WTC11 (cell line): ENCODE measurements at regions not wholly inside any gene's neighbourhood (a gene's known extent, or its start where the extent isn't known, plus 50 kb on each side); places are given as distances from the start of the nearest gene placed in this dataset.
"Not testable (repeated sequence)": the region's sequence is repeated elsewhere in the genome, so short reads cannot be mapped to it uniquely, and the experiment has no call there.

Experiments
- ATAC-seq: fragments of 200-7000 bp; cut with Tn5 transposase; 2 replicates; pipeline ENCODE4 v1.10.0; 2021; ENCODE audit warnings: mild to moderate bottlenecking, moderate library complexity
- CTCF ChIA-PET: fragments of 300-600 bp; sonication (Branson Sonifier 250); formaldehyde crosslinking; loops from one replicate; lab custom pipeline; 2021; ENCODE audit warnings: antibody characterized with exemption; lab: Charles Lee
- POLR2A ChIA-PET: fragments of 350-600 bp; sonication (Branson Sonifier 250); formaldehyde crosslinking; loops from one replicate; lab custom pipeline; 2021; ENCODE audit warnings: antibody characterized with exemption; lab: Charles Lee
- DNase-seq: peaks from one replicate; pipeline ENCODE4 v3.0.0; 2021; ENCODE audit warnings: low spot score
- H3K27ac Mint-ChIP-seq: 2 replicates; pipeline ENCODE4 v1.8.0; 2021; ENCODE audit warnings: mixed read lengths
- H3K27me3 Mint-ChIP-seq: 2 replicates; pipeline ENCODE4 v1.8.0; 2021; ENCODE audit warnings: low read depth, mild to moderate bottlenecking, moderate library complexity, mixed read lengths
- H3K36me3 Mint-ChIP-seq: 2 replicates; pipeline ENCODE4 v1.8.0; 2021; ENCODE audit warnings: mixed read lengths
- H3K4me1 Mint-ChIP-seq: 2 replicates; pipeline ENCODE4 v1.8.0; 2022; ENCODE audit warnings: mixed read lengths
- H3K4me3 Mint-ChIP-seq: 2 replicates; pipeline ENCODE4 v1.8.0; 2021; ENCODE audit warnings: mild to moderate bottlenecking, moderate library complexity, mixed read lengths
- H3K9me3 Mint-ChIP-seq: 2 replicates; pipeline ENCODE4 v1.8.0; 2021; ENCODE audit warnings: mixed read lengths
- CREB1 ChIP-seq: sonication (generic); formaldehyde crosslinking; IDR thresholded peaks from 2 replicates; pipeline ENCODE4 v1.8.0; 2023; ENCODE audit warnings: mild to moderate bottlenecking, missing genetic modification reagents
- EMX1 ChIP-seq: fragments of 250-450 bp; sonication (Bioruptor Pico); IDR thresholded peaks from 2 replicates; pipeline ENCODE4 v1.8.0; 2021; ENCODE audit warnings: mild to moderate bottlenecking
- FOXK1 ChIP-seq: sonication (generic); formaldehyde crosslinking; IDR thresholded peaks from 2 replicates; pipeline ENCODE4 v1.8.0; 2022; ENCODE audit warnings: mild to moderate bottlenecking, moderate library complexity, missing genetic modification reagents
- FOXP1 ChIP-seq: sonication (generic); formaldehyde crosslinking; IDR thresholded peaks from 2 replicates; pipeline ENCODE4 v1.8.0; 2022; ENCODE audit warnings: missing genetic modification reagents, mild to moderate bottlenecking, moderate library complexity, borderline replicate concordance
- HMGA2 ChIP-seq: fragments of 250-450 bp; sonication (Bioruptor Pico); IDR thresholded peaks from 2 replicates; pipeline ENCODE4 v1.4.0; 2021; ENCODE audit warnings: mild to moderate bottlenecking, moderate library complexity
- JUN ChIP-seq: sonication (generic); formaldehyde crosslinking; IDR thresholded peaks from 2 replicates; pipeline ENCODE4 v1.8.0; 2023; ENCODE audit warnings: mild to moderate bottlenecking, missing genetic modification reagents
- NFATC4 ChIP-seq: fragments of 250-450 bp; sonication (Bioruptor Pico); IDR thresholded peaks from 2 replicates; pipeline ENCODE4 v1.9.0; 2021; ENCODE audit warnings: mild to moderate bottlenecking
- OVOL2 ChIP-seq: fragments of 250-450 bp; sonication (Bioruptor Pico); IDR thresholded peaks from 2 replicates; pipeline ENCODE4 v1.9.0; 2021; ENCODE audit warnings: mild to moderate bottlenecking, borderline replicate concordance
- RELA ChIP-seq: sonication (generic); formaldehyde crosslinking; IDR thresholded peaks from 2 replicates; pipeline ENCODE4 v1.8.1; 2022; ENCODE audit warnings: missing genetic modification reagents, mild to moderate bottlenecking, borderline replicate concordance
- SMAD3 ChIP-seq: sonication (generic); formaldehyde crosslinking; IDR thresholded peaks from 2 replicates; pipeline ENCODE4 v1.8.0; 2022; ENCODE audit warnings: missing genetic modification reagents, mild to moderate bottlenecking, borderline replicate concordance
- SMAD4 ChIP-seq: sonication (generic); formaldehyde crosslinking; IDR thresholded peaks from 2 replicates; pipeline ENCODE4 v1.8.0; 2022; ENCODE audit warnings: mild to moderate bottlenecking, missing genetic modification reagents
- ZNF317 ChIP-seq: sonication (generic); formaldehyde crosslinking; IDR thresholded peaks from 2 replicates; pipeline ENCODE4 v1.8.1; 2023; ENCODE audit warnings: low read depth, mild to moderate bottlenecking, moderate library complexity, missing genetic modification reagents, borderline replicate concordance
- ZNF396 ChIP-seq: fragments of 250-450 bp; sonication (Bioruptor Pico); IDR thresholded peaks from 2 replicates; pipeline ENCODE4 v1.8.0; 2021; ENCODE audit warnings: mild to moderate bottlenecking, moderate library complexity, borderline replicate concordance
- ZNF416 ChIP-seq: fragments of 250-450 bp; sonication (Bioruptor Pico); IDR thresholded peaks from 2 replicates; pipeline ENCODE4 v1.9.0; 2021; ENCODE audit warnings: mild to moderate bottlenecking, inconsistent platforms
- ZNF423 ChIP-seq: fragments of 250-450 bp; sonication (Bioruptor Pico); IDR thresholded peaks from 2 replicates; pipeline ENCODE4 v2.1.2; 2022; ENCODE audit warnings: mild to moderate bottlenecking, moderate library complexity
- TF ChIP-seq, protein P1 (sequence below): sonication (generic); formaldehyde crosslinking; IDR thresholded peaks from 2 replicates; pipeline ENCODE4 v1.8.1; 2022; ENCODE audit warnings: missing genetic modification reagents, borderline replicate concordance
- TF ChIP-seq, protein P2 (sequence below): sonication (generic); formaldehyde crosslinking; IDR thresholded peaks from 2 replicates; pipeline ENCODE4 v1.8.0; 2022; ENCODE audit warnings: mild to moderate bottlenecking, missing genetic modification reagents
- TF ChIP-seq, protein P3 (sequence below): sonication (generic); formaldehyde crosslinking; IDR thresholded peaks from 2 replicates; pipeline ENCODE4 v1.8.1; 2022; ENCODE audit warnings: low read depth, missing genetic modification reagents, borderline replicate concordance
- TF ChIP-seq, protein P4 (sequence below): fragments of 250-450 bp; sonication (Bioruptor Pico); IDR thresholded peaks from 2 replicates; pipeline ENCODE4 v1.9.0; 2021; ENCODE audit warnings: mild to moderate bottlenecking
- TF ChIP-seq, protein P5 (sequence below): sonication (generic); formaldehyde crosslinking; conservative IDR thresholded peaks from 2 replicates; pipeline ENCODE4 v1.8.1; 2023; ENCODE audit warnings: mild to moderate bottlenecking, low read depth, missing genetic modification reagents, moderate library complexity

DNA sequence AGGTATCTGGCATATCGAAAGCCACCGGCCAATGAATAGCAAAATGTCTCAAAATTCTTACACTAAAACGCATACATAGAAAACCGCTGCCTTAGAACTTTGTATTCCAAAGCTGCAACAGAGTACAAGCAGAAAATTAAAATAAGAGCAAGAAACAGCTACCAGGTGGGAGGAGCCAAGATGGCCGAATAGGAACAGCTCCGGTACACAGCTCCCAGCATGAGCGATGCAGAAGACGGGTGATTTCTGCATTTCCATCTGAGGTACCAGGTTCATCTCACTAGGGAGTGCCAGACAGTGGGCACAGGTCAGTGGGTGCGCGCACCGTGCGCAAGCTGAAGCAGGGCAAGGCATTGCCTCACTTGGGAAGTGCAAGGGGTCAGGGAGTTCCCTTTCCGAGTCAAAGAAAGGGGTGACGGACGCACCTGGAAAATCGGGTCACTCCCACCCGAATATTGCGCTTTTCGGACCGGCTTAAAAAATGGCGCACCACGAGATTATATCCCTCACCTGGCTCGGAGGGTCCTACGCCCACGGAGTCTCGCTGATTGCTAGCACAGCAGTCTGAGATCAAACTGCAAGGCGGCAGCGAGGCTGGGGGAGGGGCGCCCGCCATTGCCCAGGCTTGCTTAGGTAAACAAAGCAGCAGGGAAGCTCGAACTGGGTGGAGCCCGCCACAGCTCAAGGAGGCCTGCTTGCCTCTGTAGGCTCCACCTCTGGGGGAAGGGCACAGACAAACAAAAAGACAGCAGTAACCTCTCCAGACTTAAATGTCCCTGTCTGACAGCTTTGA is 367.2 kb upstream of the ATP11B start:
- ATAC-seq, H3K9me3 Mint-ChIP-seq, CTCF ChIA-PET, H3K27me3 Mint-ChIP-seq, H3K4me1 Mint-ChIP-seq, POLR2A ChIA-PET, H3K36me3 Mint-ChIP-seq: not testable (repeated sequence)
- TF ChIP-seq FOXP1 (CRISPR knock-in tag) (peak; percentile 46; the same call in 1 of the 2 replicates), FOXK1 (0 out of 2 replicates have a peak, but pooled peaks have one; percentile 42)
- DNase-seq, result peak; percentile 54
- peak overlapping the region; percentile 84 for H3K4me3 Mint-ChIP-seq
- H3K27ac Mint-ChIP-seq, result peak overlapping the region; percentile 65; the same call in 1 of the 2 replicates

DNA sequence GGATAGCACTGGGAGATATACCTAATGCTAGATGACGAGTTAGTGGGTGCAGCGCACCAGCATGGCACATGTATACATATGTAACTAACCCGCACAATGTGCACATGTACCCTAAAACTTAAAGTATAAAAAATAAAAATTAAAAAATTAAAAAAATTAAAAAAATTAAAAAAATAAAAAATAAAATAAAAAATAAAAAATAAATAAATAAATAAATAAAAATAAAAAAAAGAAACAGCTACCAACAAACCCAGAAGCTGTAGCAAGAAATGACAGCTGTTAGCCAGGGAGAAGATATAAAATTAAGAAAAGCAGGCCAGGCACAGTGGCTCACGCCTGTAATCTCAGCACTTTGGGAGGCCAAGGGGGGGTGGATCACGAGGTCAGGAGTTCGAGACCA is 361.3 kb upstream of the ATP11B start:
- H3K4me1 Mint-ChIP-seq, POLR2A ChIA-PET, ATAC-seq, CTCF ChIA-PET, H3K4me3 Mint-ChIP-seq, DNase-seq, H3K27me3 Mint-ChIP-seq, H3K36me3 Mint-ChIP-seq, H3K9me3 Mint-ChIP-seq, H3K27ac Mint-ChIP-seq: not testable (repeated sequence)
- TF ChIP-seq HMGA2 (CRISPR knock-in tag), result peak; percentile 98

DNA sequence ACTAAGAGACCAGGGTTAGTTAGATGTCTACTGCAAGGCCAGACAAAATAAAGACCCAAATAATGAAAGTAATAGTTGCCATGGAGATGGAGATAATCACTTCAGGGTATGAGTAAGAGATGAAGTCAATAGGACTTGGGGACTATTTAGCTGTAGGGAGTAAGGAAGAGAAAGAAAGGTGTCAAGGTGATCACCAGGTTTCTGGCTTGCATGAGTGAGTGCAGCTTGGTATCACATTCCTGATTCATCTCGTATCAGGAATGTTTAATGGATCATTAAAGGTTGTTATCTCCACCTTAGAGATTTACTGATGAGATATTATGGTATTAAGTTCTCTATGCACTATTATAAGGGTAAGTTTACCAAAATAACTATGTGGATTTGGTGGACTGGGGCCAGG is 357.4 kb upstream of the ATP11B start:
- H3K4me3 Mint-ChIP-seq, result no peak overlapping the region
- no peaks in the 10 kb centered on the region for H3K9me3 Mint-ChIP-seq
- CTCF ChIA-PET, result no interaction called here
- no peaks in the 10 kb centered on the region for H3K4me1 Mint-ChIP-seq
- H3K27ac Mint-ChIP-seq, result no peak overlapping the region
- no peaks in the 10 kb centered on the region for H3K27me3 Mint-ChIP-seq
- TF ChIP-seq EMX1, result no peak
- TF ChIP-seq FOXP1 (CRISPR knock-in tag), result no peak
- no peak for TF ChIP-seq JUN (CRISPR knock-in tag)
- TF ChIP-seq, protein P1, sequence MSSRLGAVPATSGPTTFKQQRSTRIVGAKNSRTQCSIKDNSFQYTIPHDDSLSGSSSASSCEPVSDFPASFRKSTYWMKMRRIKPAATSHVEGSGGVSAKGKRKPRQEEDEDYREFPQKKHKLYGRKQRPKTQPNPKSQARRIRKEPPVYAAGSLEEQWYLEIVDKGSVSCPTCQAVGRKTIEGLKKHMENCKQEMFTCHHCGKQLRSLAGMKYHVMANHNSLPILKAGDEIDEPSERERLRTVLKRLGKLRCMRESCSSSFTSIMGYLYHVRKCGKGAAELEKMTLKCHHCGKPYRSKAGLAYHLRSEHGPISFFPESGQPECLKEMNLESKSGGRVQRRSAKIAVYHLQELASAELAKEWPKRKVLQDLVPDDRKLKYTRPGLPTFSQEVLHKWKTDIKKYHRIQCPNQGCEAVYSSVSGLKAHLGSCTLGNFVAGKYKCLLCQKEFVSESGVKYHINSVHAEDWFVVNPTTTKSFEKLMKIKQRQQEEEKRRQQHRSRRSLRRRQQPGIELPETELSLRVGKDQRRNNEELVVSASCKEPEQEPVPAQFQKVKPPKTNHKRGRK (CRISPR knock-in tag), result no peak
- no peak for TF ChIP-seq NFATC4
- no peak for TF ChIP-seq ZNF317 (CRISPR knock-in tag)
- DNase-seq (no peak), ATAC-seq (no peak)
- no peaks in the 10 kb centered on the region for H3K36me3 Mint-ChIP-seq
- POLR2A ChIA-PET, result no interaction called here

DNA sequence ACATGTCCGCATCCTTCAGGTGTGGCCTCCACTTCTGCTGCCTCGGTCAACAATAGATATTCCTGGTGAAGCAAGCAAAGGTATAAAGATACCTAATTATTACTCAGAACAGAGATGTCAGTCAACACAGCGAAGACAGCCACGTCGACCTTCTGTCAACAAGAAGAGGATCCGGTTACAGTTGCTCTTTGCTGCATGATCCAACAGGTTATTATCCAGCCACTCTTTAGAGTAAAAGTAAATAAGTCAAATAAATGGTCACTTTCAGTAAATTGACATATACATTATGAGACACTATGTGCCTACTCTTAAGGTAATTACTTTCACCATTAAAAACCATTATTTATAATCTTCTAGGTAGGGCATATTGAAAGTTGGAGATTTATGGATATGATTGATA is 356.8 kb upstream of the ATP11B start:
- Mint-ChIP-seq H3K27me3 (no peaks in the 10 kb centered on the region), H3K4me1 (no peaks in the 10 kb centered on the region), H3K9me3 (no peaks in the 10 kb centered on the region), H3K36me3 (no peaks in the 10 kb centered on the region), H3K27ac (no peak overlapping the region), H3K4me3 (no peak overlapping the region)
- ChIA-PET CTCF (no interaction called here), POLR2A (no interaction called here)
- ATAC-seq (no peak), DNase-seq (no peak)
- TF ChIP-seq SMAD4, result no peak
- no peak for TF ChIP-seq RELA (CRISPR knock-in tag)
- TF ChIP-seq OVOL2, result no peak
- no peak for TF ChIP-seq FOXP1 (CRISPR knock-in tag)
- no peak for TF ChIP-seq ZNF423
- TF ChIP-seq, protein P2, sequence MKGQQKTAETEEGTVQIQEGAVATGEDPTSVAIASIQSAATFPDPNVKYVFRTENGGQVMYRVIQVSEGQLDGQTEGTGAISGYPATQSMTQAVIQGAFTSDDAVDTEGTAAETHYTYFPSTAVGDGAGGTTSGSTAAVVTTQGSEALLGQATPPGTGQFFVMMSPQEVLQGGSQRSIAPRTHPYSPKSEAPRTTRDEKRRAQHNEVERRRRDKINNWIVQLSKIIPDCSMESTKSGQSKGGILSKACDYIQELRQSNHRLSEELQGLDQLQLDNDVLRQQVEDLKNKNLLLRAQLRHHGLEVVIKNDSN (CRISPR knock-in tag), result no peak
- TF ChIP-seq, protein P3, sequence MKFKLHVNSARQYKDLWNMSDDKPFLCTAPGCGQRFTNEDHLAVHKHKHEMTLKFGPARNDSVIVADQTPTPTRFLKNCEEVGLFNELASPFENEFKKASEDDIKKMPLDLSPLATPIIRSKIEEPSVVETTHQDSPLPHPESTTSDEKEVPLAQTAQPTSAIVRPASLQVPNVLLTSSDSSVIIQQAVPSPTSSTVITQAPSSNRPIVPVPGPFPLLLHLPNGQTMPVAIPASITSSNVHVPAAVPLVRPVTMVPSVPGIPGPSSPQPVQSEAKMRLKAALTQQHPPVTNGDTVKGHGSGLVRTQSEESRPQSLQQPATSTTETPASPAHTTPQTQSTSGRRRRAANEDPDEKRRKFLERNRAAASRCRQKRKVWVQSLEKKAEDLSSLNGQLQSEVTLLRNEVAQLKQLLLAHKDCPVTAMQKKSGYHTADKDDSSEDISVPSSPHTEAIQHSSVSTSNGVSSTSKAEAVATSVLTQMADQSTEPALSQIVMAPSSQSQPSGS (CRISPR knock-in tag), result no peak
- TF ChIP-seq, protein P4, sequence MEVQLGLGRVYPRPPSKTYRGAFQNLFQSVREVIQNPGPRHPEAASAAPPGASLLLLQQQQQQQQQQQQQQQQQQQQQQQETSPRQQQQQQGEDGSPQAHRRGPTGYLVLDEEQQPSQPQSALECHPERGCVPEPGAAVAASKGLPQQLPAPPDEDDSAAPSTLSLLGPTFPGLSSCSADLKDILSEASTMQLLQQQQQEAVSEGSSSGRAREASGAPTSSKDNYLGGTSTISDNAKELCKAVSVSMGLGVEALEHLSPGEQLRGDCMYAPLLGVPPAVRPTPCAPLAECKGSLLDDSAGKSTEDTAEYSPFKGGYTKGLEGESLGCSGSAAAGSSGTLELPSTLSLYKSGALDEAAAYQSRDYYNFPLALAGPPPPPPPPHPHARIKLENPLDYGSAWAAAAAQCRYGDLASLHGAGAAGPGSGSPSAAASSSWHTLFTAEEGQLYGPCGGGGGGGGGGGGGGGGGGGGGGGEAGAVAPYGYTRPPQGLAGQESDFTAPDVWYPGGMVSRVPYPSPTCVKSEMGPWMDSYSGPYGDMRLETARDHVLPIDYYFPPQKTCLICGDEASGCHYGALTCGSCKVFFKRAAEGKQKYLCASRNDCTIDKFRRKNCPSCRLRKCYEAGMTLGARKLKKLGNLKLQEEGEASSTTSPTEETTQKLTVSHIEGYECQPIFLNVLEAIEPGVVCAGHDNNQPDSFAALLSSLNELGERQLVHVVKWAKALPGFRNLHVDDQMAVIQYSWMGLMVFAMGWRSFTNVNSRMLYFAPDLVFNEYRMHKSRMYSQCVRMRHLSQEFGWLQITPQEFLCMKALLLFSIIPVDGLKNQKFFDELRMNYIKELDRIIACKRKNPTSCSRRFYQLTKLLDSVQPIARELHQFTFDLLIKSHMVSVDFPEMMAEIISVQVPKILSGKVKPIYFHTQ (CRISPR knock-in tag), result no peak
- TF ChIP-seq ZNF317 (CRISPR knock-in tag), result no peak
- no peak for TF ChIP-seq ZNF416
- TF ChIP-seq, protein P5, sequence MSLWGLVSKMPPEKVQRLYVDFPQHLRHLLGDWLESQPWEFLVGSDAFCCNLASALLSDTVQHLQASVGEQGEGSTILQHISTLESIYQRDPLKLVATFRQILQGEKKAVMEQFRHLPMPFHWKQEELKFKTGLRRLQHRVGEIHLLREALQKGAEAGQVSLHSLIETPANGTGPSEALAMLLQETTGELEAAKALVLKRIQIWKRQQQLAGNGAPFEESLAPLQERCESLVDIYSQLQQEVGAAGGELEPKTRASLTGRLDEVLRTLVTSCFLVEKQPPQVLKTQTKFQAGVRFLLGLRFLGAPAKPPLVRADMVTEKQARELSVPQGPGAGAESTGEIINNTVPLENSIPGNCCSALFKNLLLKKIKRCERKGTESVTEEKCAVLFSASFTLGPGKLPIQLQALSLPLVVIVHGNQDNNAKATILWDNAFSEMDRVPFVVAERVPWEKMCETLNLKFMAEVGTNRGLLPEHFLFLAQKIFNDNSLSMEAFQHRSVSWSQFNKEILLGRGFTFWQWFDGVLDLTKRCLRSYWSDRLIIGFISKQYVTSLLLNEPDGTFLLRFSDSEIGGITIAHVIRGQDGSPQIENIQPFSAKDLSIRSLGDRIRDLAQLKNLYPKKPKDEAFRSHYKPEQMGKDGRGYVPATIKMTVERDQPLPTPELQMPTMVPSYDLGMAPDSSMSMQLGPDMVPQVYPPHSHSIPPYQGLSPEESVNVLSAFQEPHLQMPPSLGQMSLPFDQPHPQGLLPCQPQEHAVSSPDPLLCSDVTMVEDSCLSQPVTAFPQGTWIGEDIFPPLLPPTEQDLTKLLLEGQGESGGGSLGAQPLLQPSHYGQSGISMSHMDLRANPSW (CRISPR knock-in tag), result no peak
- no peak for TF ChIP-seq CREB1 (CRISPR knock-in tag)
- TF ChIP-seq SMAD3 (CRISPR knock-in tag), result no peak
- no peak for TF ChIP-seq ZNF396 (CRISPR knock-in tag)
